ENCODE measurements at regions not wholly inside any gene's neighbourhood (a gene's known extent, or its start where the extent isn't known, plus 50 kb on each side); places are given as distances from the start of the nearest gene placed in this dataset.

- Histone ChIP-seq H3K9me3 (no peaks in the 10 kb centered on the region), H3K27ac (no peak overlapping the region), H3K27me3 (no peaks in the 10 kb centered on the region), H3K4me3 (no peak overlapping the region), H3K36me3 (no peaks in the 10 kb centered on the region), H3K4me1 (no peaks in the 10 kb centered on the region)
- TF ChIP-seq POLR2AphosphoS5 (IDR thresholded peaks at IDR 0.05) (no peak), POLR2A (IDR thresholded peaks at IDR 0.05) (no peak), CTCF (IDR thresholded peaks at IDR 0.05) (no peak)
- DNase-seq (ENCODE audit: low spot score in 2 of 2), result no peak
- intact Hi-C loops (cut with DNase I; ENCODE audit: low total_unique reads), result no loop called here
Observed at GRCh38 chr10:28427376-28427775, 105.5 kb upstream of the WAC start.

- no peak for TF ChIP-seq POLR2A (IDR thresholded peaks at IDR 0.05)
- no peak for TF ChIP-seq CTCF (IDR thresholded peaks at IDR 0.05)
- TF ChIP-seq POLR2AphosphoS5 (IDR thresholded peaks at IDR 0.05), result no peak
- Histone ChIP-seq H3K4me1 (no peaks in the 10 kb centered on the region), H3K4me3 (no peak overlapping the region), H3K36me3 (no peaks in the 10 kb centered on the region), H3K27ac (no peak overlapping the region), H3K27me3 (no peaks in the 10 kb centered on the region), H3K9me3 (no peaks in the 10 kb centered on the region)
- DNase-seq (ENCODE audit: low spot score in 2 of 2), result no peak
- intact Hi-C loops (cut with DNase I; ENCODE audit: low total_unique reads), result no loop called here
Observed at GRCh38 chr10:28429045-28429444, 103.9 kb upstream of the WAC start.

- TF ChIP-seq POLR2AphosphoS5 (IDR thresholded peaks at IDR 0.05), result no peak
- TF ChIP-seq CTCF (IDR thresholded peaks at IDR 0.05), result no peak
- no peak for TF ChIP-seq POLR2A (IDR thresholded peaks at IDR 0.05)
- Histone ChIP-seq H3K27me3 (no peaks in the 10 kb centered on the region), H3K36me3 (no peaks in the 10 kb centered on the region), H3K9me3 (no peaks in the 10 kb centered on the region), H3K27ac (no peak overlapping the region), H3K4me3 (no peak overlapping the region), H3K4me1 (no peaks in the 10 kb centered on the region)
- no peak for DNase-seq (ENCODE audit: low spot score in 2 of 2)
- intact Hi-C loops (cut with DNase I; ENCODE audit: low total_unique reads), result no loop called here
Observed at GRCh38 chr10:28429573-28430216, 103.2 kb upstream of the WAC start.

GRCh38 chr10:28431139-28431538 is 101.8 kb upstream of the WAC start:
- H3K36me3 ChIP-seq, result no peaks in the 10 kb centered on the region
- no peaks in the 10 kb centered on the region for H3K9me3 ChIP-seq
- no peaks in the 10 kb centered on the region for H3K27me3 ChIP-seq
- intact Hi-C loops (cut with DNase I; ENCODE audit: low total_unique reads), result no loop called here
- no peak for TF ChIP-seq CTCF (IDR thresholded peaks at IDR 0.05)
- no peak for TF ChIP-seq POLR2A (IDR thresholded peaks at IDR 0.05)
- TF ChIP-seq POLR2AphosphoS5 (IDR thresholded peaks at IDR 0.05), result no peak
- no peak overlapping the region for H3K4me3 ChIP-seq
- H3K4me1 ChIP-seq, result no peaks in the 10 kb centered on the region
- H3K27ac ChIP-seq, result no peak overlapping the region
- no peak for DNase-seq (ENCODE audit: low spot score in 2 of 2)

- Histone ChIP-seq H3K36me3 (no peaks in the 10 kb centered on the region), H3K4me3 (no peak overlapping the region), H3K27ac (no peak overlapping the region), H3K9me3 (no peaks in the 10 kb centered on the region), H3K27me3 (no peaks in the 10 kb centered on the region), H3K4me1 (no peaks in the 10 kb centered on the region)
- peak in 1 of 2 donors; percentile 38 for DNase-seq (ENCODE audit: low spot score in 2 of 2)
- peak in 1 of 3 donors; percentile 30 for TF ChIP-seq POLR2AphosphoS5 (IDR thresholded peaks at IDR 0.05)
- peak; percentile 53 to 79 (median 72) for TF ChIP-seq CTCF (IDR thresholded peaks at IDR 0.05)
- no peak for TF ChIP-seq POLR2A (IDR thresholded peaks at IDR 0.05)
- intact Hi-C loops (cut with DNase I; ENCODE audit: low total_unique reads), result no loop called here
Observed at GRCh38 chr10:28432210-28432676, 100.7 kb upstream of the WAC start.
